ENCODE measurements at regions not wholly inside any gene's neighbourhood (a gene's known extent, or its start where the extent isn't known, plus 50 kb on each side); places are given as distances from the start of the nearest gene placed in this dataset.

- no peak for TF ChIP-seq POLR2A (IDR thresholded peaks at IDR 0.05)
- TF ChIP-seq CTCF (IDR thresholded peaks at IDR 0.05) = no peak
Measured at GRCh38 chr15:91552555-91552954, 301.0 kb upstream of the SLCO3A1 start.

Data from body of pancreas (tissue), 4 donors.